Activated CD4-positive, alpha-beta T cell treated with anti-CD3 and anti-CD28 coated beads, Interleukin-10, Interleukin-2, amounts not matched to agents 100 ng/mL and 50 ng/mL, durations not matched to agents 16 hours and 8 hours (primary cell): ENCODE measurements at regions not wholly inside any gene's neighbourhood (a gene's known extent, or its start where the extent isn't known, plus 50 kb on each side); places are given as distances from the start of the nearest gene placed in this dataset.
"Not testable (repeated sequence)": the region's sequence is repeated elsewhere in the genome, so short reads cannot be mapped to it uniquely, and the experiment has no call there.

Experiments used
- DNase-seq: peaks from one replicate; pipeline ENCODE4 v3.0.0-alpha.2; 2020

GRCh38 chr11:81245791-81246190 is 1487.9 kb downstream of the FAM181B start:
- no peak for DNase-seq

- DNase-seq, result no peak
Observed at GRCh38 chr11:81241672-81242275, 1491.9 kb downstream of the FAM181B start.

- DNase-seq, result peak; percentile 8
Observed at GRCh38 chr11:81237139-81237538, 1496.5 kb downstream of the FAM181B start.

DNA sequence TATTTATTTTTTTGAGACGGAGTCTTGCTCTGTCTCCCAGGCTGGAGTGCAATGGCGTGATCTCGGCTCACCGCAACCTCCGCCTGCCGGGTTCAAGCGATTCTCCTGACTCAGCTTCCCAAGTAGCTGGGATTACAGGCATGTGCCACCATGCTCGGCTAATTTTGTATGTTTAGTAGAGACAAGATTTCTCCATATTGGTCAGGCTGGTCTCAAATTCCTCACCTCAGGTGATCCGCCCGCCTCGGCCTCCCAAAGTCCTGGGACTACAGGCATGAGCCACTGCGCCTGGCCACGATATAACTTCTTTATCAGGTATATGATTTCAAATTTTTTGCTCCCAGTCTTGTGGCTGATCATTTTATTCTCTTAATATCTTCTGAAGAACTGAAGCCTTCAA is 1506.3 kb downstream of the FAM181B start:
- DNase-seq, result not testable (repeated sequence)

- DNase-seq, result no peak
Observed at GRCh38 chr11:81224396-81224795, 1509.3 kb downstream of the FAM181B start.

- DNase-seq, result no peak
Observed at GRCh38 chr11:81222491-81222890, 1511.2 kb downstream of the FAM181B start.

DNA sequence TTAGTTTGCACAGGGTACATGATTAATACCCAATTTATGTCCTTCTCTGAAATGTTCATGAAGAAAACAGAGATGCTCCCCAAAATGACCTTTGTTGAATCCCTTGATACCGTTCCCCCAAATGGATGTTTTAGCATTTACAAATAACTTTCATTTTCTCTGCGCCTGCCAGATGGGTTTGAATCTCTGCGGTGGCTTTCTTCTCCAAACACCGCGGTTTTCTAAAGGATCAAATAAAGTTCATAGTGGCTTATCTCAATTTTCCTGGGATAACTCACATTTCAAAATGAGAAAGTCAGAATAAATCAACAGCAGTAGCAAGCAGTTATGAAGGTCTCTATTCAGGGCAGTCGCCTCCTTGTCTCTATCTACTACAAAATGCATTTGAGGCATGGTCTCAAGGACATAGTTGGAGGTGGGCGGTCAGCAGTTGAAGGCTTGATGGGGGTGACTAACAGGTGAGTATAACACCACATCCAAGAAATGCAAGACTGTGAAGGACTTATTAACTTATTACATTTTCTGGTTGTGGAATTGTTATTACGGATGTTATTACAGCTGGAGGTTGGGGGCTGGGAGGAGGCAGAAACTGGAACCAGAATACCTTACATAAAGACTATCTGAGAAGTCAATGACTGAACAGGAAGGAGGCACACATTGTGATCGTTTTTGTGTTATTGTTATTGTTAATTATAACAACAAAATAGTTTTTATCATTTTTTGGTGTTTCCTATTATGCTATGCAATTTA is 1513.3 kb downstream of the FAM181B start:
- no peak for DNase-seq

- DNase-seq, result no peak
Observed at GRCh38 chr11:81219661-81220060, 1514.0 kb downstream of the FAM181B start.

GRCh38 chr11:81218440-81218839 is 1515.2 kb downstream of the FAM181B start:
- DNase-seq, result no peak

DNA sequence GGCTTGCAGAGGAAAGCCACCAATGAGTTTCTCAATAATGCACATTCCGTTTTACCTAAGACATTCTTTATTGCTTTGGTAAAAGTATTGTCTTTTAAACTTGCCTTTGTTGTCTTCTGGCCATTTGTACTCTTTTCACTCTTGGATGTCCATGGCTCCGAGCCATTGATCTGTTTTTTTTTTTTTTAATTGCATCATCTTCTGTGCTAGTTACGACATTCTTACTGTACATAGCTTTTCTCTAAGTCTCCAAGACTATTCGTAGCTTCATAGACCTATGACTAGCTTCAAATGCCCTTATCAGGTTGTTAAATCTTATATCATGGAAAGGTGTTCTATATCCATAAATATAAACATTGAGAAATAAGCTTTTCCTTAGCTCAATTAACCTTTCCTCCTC is 1522.6 kb downstream of the FAM181B start:
- no peak for DNase-seq

- DNase-seq, result no peak
Observed at GRCh38 chr11:81207421-81208054, 1526.1 kb downstream of the FAM181B start.

- no peak for DNase-seq
Observed at GRCh38 chr11:81203876-81204275, 1529.8 kb downstream of the FAM181B start.

DNA sequence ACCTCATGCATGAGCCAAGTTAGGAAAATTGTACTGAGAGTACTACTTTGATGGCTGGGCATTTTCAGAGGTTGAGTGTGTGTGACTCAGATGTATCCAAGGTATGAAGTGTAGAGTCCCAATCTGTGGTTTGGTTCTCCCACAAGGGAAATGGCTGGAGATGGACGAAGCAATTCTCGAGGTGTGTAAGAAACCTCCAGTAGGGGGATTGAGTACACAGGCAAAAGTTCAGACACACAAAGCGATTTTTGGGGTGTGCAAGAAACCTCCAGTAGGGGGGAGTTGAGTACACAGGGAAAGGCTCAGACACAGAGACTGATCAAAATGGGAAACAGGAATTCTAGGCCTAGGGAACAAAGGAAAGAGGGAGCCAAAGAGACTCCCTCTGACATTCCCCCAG is 1536.3 kb downstream of the FAM181B start:
- no peak for DNase-seq

DNA sequence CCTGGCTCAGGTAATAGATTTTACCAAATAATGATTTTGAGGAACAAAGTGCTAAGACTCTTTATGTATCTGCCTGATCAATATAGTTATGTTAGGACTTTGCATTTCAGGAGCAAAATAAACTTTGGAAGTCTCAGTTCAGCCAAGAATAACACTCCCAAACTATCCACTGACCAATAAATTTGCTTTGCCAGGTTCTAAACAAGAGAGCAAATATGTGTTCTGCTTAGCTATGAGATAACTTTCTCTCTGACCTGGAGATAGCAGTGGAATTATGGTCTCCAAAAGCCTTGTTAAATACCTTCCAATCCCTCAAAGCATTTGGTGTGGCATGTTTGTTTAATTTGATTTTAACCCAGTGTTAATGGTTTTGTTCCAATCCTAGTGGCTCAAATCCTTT is 1541.1 kb downstream of the FAM181B start:
- no peak for DNase-seq

DNA sequence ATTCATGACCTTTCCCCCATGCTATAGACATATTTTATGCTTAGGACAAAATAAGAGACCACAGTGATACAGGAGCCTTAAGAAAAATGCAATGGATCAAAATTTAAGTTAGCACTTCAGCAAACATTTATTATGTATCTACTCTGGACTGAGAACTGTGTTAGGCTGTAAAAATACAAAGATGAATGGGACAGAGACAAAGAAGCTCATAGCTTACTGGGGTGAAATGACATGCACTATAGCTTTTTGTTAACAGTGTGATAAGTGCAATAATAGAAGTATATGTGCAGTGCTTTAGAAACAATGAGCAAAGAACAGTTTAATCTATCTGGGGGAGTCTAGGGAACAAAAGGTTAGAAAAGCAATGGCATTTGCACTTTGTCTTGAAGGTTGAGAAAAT is 1543.1 kb downstream of the FAM181B start:
- DNase-seq, result no peak

GRCh38 chr11:81187033-81187432 is 1546.6 kb downstream of the FAM181B start:
- DNase-seq, result not testable (repeated sequence)

DNA sequence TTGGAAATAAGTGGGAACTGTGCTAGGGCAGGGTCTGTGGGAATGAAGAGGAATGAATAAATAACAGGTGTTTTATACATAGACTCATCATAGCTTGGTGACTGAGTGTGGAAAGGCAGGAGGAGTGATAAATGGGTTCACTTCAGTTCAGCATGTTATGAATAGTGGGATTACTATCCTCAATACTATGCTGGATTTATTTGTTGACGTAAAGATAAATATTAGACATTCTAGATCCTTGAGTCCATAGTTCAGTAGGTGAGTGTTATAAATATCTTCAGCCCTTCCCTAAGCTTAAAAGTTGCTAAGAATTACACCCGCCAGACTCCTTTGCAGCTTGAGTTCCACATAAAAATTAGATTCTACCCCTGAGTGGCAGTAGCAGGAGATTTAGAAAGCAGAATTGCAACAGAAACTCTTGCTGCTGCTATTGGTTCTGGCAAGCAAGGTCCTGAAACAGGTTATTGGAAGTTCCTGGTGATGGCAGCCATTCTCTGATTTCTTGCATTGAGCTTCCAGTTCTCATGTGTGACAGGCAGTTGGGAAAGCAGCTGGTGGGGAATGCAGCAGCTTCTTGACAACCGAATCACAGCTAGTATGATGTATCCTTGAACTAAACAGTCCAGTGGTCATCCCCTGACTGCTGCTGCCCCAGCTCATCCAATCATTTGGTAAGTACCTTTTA is 1558.9 kb downstream of the FAM181B start:
- no peak for DNase-seq

- DNase-seq, result no peak
Observed at GRCh38 chr11:81165164-81165563, 1568.5 kb downstream of the FAM181B start.

DNA sequence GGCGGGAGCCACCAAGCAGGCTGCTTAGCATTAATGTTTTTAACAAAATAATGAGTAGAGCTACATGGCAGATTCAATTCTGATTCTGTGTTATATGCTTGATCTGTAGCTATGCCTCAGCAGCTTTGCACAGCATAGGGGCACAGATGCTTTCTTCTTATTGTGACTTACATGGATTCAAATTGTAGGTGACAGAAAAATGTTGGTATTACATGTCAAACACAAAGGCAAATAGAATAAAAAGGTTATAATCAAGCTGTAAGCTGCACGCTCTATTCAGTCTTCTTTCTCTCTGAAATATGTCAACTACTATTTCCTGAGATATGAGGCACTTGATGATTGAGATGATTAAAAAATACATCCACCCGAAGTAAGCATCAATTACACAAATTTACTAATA is 1573.8 kb downstream of the FAM181B start:
- DNase-seq, result no peak

- DNase-seq, result no peak
Observed at GRCh38 chr11:81135570-81135969, 1598.1 kb downstream of the FAM181B start.

DNA sequence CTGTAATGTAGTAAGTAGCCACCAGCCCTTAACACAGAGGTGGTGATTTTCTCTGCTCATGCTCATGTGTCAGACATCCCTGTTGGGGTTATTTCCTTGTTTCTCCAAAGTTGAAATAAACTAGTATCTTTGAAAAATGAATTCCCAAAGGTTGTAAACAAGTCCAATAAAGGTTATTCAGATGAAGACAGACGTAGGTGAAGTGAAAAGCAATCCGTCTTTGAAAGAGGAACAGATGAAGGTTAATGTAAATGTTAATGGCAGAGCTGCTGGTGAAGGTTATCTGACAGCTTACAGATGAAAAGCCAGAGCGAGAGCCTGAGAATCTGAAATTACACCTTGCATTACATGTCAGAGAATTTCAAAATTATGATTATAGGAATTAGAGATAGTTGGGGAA is 1604.0 kb downstream of the FAM181B start:
- DNase-seq, result no peak

DNA sequence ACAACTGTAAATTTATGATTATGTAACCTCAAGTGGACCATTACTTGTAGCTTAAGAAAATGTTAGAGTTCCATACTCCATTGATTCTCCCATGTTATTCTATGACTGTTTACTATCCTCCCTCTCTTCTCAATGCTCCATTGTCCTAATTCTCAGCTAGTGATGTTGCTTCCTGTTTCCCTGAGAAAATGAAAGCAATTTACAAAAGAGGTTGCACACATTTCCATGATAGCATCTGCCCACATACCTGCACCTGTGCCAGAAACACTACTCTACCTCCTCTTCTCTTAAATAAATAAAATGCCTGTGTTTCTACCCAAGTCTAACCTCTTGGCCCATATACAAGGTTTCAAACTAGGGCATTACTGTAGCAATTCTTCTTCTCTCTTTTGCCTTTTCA is 1620.9 kb downstream of the FAM181B start:
- DNase-seq, result no peak

DNA sequence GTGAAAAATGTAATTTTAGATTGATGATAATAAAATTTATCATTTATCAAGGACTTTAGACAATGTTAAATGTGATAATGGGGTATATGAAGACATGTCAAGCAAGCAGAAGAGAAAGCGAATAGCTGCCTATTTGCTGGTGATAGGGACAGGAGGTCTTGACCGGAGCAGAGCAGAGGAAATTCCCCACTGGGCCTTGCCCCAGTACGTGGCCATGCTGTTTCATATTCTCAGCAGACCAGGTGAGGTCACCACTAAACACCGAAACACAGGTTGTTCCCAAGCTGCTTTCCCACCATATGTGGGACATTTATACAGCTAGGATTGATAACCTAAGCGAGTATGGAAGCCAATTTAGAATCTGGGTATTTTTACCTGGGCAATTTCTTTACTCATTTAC is 1629.6 kb downstream of the FAM181B start:
- DNase-seq, result no peak

DNA sequence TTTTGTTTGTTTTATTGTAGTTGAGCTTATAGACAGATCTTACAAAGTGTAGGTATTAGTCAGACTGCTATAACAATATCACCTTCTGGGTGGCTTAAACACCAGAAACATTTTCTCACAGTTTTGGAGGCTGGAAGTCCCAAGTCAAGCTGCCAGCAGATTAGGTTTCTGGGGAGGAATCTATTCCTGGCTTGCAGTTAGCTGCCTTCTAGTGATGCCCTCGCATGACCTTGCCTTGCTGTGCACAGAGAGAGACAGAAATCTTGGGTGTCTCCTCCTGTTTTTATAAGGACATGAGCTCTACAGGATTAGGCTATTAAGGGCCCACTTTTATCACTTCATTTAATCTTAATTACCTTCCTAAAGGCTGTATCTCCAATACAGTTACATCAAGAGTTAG is 1635.2 kb downstream of the FAM181B start:
- no peak for DNase-seq
